Limb (tissue), 2 donors: ENCODE measurements at regions not wholly inside any gene's neighbourhood (a gene's known extent, or its start where the extent isn't known, plus 50 kb on each side); places are given as distances from the start of the nearest gene placed in this dataset.
"Not testable (repeated sequence)": the region's sequence is repeated elsewhere in the genome, so short reads cannot be mapped to it uniquely, and the experiment has no call there.

Experiments
- DNase-seq, 2 donors: peaks; one replicate each; pipeline ENCODE4 v3.0.0-alpha.2; 2016; ENCODE audit errors: extremely low spot score in 2 of 2

GRCh38 chr2:144751142-144751905 lies 231.4 kb upstream of the ZEB2 start:
- no peak for DNase-seq

- no peak for DNase-seq
Observed at GRCh38 chr2:144749188-144749587, 229.3 kb upstream of the ZEB2 start.

GRCh38 chr2:144748443-144748842 lies 228.5 kb upstream of the ZEB2 start:
- DNase-seq: no peak

GRCh38 chr2:144747571-144747970 lies 227.7 kb upstream of the ZEB2 start:
- no peak for DNase-seq

GRCh38 chr2:144745424-144745823 lies 225.5 kb upstream of the ZEB2 start:
- no peak for DNase-seq

GRCh38 chr2:144738749-144739148 lies 218.8 kb upstream of the ZEB2 start:
- no peak for DNase-seq

GRCh38 chr2:144730711-144731110 lies 210.8 kb upstream of the ZEB2 start:
- DNase-seq: no peak

GRCh38 chr2:144724460-144724859 lies 204.5 kb upstream of the ZEB2 start:
- DNase-seq: not testable (repeated sequence)

- DNase-seq: no peak
Observed at GRCh38 chr2:144718376-144718775, 198.5 kb upstream of the ZEB2 start.

GRCh38 chr2:144715992-144716391 lies 196.1 kb upstream of the ZEB2 start:
- no peak for DNase-seq

- DNase-seq: no peak
Observed at GRCh38 chr2:144713410-144713809, 193.5 kb upstream of the ZEB2 start.

- DNase-seq: peak in 1 of 2 donors; percentile 45
Observed at GRCh38 chr2:144712550-144712940, 192.6 kb upstream of the ZEB2 start.

- DNase-seq: no peak
Observed at GRCh38 chr2:144711630-144712549, 192.0 kb upstream of the ZEB2 start.

- no peak for DNase-seq
Observed at GRCh38 chr2:144711084-144711483, 191.2 kb upstream of the ZEB2 start.

GRCh38 chr2:144708626-144709025 lies 188.7 kb upstream of the ZEB2 start:
- no peak for DNase-seq

- no peak for DNase-seq
Observed at GRCh38 chr2:144707736-144708326, 187.9 kb upstream of the ZEB2 start.

- DNase-seq: no peak
Observed at GRCh38 chr2:144706647-144707046, 186.7 kb upstream of the ZEB2 start.

GRCh38 chr2:144705328-144706245 lies 185.7 kb upstream of the ZEB2 start:
- no peak for DNase-seq

GRCh38 chr2:144704709-144705095 lies 184.8 kb upstream of the ZEB2 start:
- no peak for DNase-seq

GRCh38 chr2:144703852-144704708 lies 184.2 kb upstream of the ZEB2 start:
- no peak for DNase-seq
